Activated naive CD8-positive, alpha-beta T cell treated with anti-CD3 and anti-CD28 coated beads for 36 hours (primary cell): ENCODE measurements at regions not wholly inside any gene's neighbourhood (a gene's known extent, or its start where the extent isn't known, plus 50 kb on each side); places are given as distances from the start of the nearest gene placed in this dataset.
"Not testable (repeated sequence)": the region's sequence is repeated elsewhere in the genome, so short reads cannot be mapped to it uniquely, and the experiment has no call there.

Source experiments
- DNase-seq: peaks from one replicate; pipeline ENCODE4 v3.0.0; 2021
- H3K27ac Mint-ChIP-seq: one replicate; pipeline ENCODE4 v1.8.0; 2022; ENCODE audit warnings: mild to moderate bottlenecking, moderate library complexity, mixed read lengths
- H3K27me3 Mint-ChIP-seq: one replicate; pipeline ENCODE4 v1.8.0; 2022; ENCODE audit warnings: mild to moderate bottlenecking, mixed read lengths
- H3K36me3 Mint-ChIP-seq: one replicate; pipeline ENCODE4 v1.8.0; 2021; ENCODE audit warnings: mild to moderate bottlenecking, mixed read lengths
- H3K4me1 Mint-ChIP-seq: one replicate; pipeline ENCODE4 v1.8.0; 2021; ENCODE audit warnings: mixed read lengths
- H3K4me3 Mint-ChIP-seq: one replicate; pipeline ENCODE4 v1.8.0; 2022; ENCODE audit warnings: mild to moderate bottlenecking, moderate library complexity, mixed read lengths
- H3K9me3 Mint-ChIP-seq: one replicate; pipeline ENCODE4 v1.8.0; 2022; ENCODE audit warnings: mixed read lengths

- Mint-ChIP-seq H3K9me3 (peaks cover 2% of the 10 kb centered on the region), H3K4me3 (no peak overlapping the region), H3K4me1 (no peaks in the 10 kb centered on the region), H3K27ac (no peak overlapping the region), H3K27me3 (no peaks in the 10 kb centered on the region), H3K36me3 (no peaks in the 10 kb centered on the region)
- no peak for DNase-seq
These were observed 1439.7 kb downstream of the FSTL5 start for GRCh38 chr4:160724063-160724462.

- DNase-seq: no peak
- Mint-ChIP-seq H3K4me3 (no peak overlapping the region), H3K4me1 (no peaks in the 10 kb centered on the region), H3K27me3 (no peaks in the 10 kb centered on the region), H3K9me3 (peaks cover 8% of the 10 kb centered on the region), H3K36me3 (peaks cover 1% of the 10 kb centered on the region), H3K27ac (no peak overlapping the region)
These were observed 1418.7 kb downstream of the FSTL5 start for GRCh38 chr4:160745126-160745525.

GRCh38 chr4:160746585-160746984 is 1417.2 kb downstream of the FSTL5 start:
- not testable (repeated sequence) for H3K4me3 Mint-ChIP-seq, H3K9me3 Mint-ChIP-seq, DNase-seq, H3K27me3 Mint-ChIP-seq, H3K36me3 Mint-ChIP-seq, H3K27ac Mint-ChIP-seq, H3K4me1 Mint-ChIP-seq

GRCh38 chr4:160772668-160773067 is 1391.1 kb downstream of the FSTL5 start:
- H3K27ac Mint-ChIP-seq: no peak overlapping the region

GRCh38 chr4:160795216-160795615 is 1368.6 kb downstream of the FSTL5 start:
- no peak overlapping the region for H3K4me3 Mint-ChIP-seq
- no peak for DNase-seq
- H3K4me1 Mint-ChIP-seq: no peaks in the 10 kb centered on the region
- H3K9me3 Mint-ChIP-seq: peaks cover 15% of the 10 kb centered on the region
- H3K36me3 Mint-ChIP-seq: no peaks in the 10 kb centered on the region
- no peak overlapping the region for H3K27ac Mint-ChIP-seq
- H3K27me3 Mint-ChIP-seq: no peaks in the 10 kb centered on the region

More at GRCh38 chr4:160772668-160773067, 1391.1 kb downstream of the FSTL5 start:
- H3K4me1 Mint-ChIP-seq: no peaks in the 10 kb centered on the region
- H3K36me3 Mint-ChIP-seq: no peaks in the 10 kb centered on the region
- no peaks in the 10 kb centered on the region for H3K27me3 Mint-ChIP-seq
- H3K9me3 Mint-ChIP-seq: no peaks in the 10 kb centered on the region
- DNase-seq: no peak
- H3K4me3 Mint-ChIP-seq: no peak overlapping the region

- Mint-ChIP-seq H3K4me3 (no peak overlapping the region), H3K27ac (no peak overlapping the region), H3K36me3 (no peaks in the 10 kb centered on the region), H3K4me1 (no peaks in the 10 kb centered on the region), H3K27me3 (no peaks in the 10 kb centered on the region), H3K9me3 (peaks cover 6% of the 10 kb centered on the region)
- DNase-seq: no peak
These were observed 1355.6 kb downstream of the FSTL5 start for GRCh38 chr4:160808174-160808573.

- peaks cover 6% of the 10 kb centered on the region for H3K9me3 Mint-ChIP-seq
- H3K27ac Mint-ChIP-seq: no peak overlapping the region
- no peaks in the 10 kb centered on the region for H3K36me3 Mint-ChIP-seq
- H3K27me3 Mint-ChIP-seq: no peaks in the 10 kb centered on the region
- DNase-seq: no peak
- H3K4me1 Mint-ChIP-seq: no peaks in the 10 kb centered on the region
- H3K4me3 Mint-ChIP-seq: no peak overlapping the region
These were observed 1354.2 kb downstream of the FSTL5 start for GRCh38 chr4:160809576-160809975.

GRCh38 chr4:160810424-160810823 is 1353.4 kb downstream of the FSTL5 start:
- Mint-ChIP-seq H3K27ac (no peak overlapping the region), H3K4me1 (no peaks in the 10 kb centered on the region), H3K9me3 (peaks cover 6% of the 10 kb centered on the region), H3K4me3 (no peak overlapping the region), H3K27me3 (no peaks in the 10 kb centered on the region), H3K36me3 (no peaks in the 10 kb centered on the region)
- DNase-seq: no peak

- Mint-ChIP-seq H3K27ac (no peak overlapping the region), H3K4me1 (no peaks in the 10 kb centered on the region), H3K27me3 (no peaks in the 10 kb centered on the region), H3K4me3 (no peak overlapping the region), H3K9me3 (peaks cover 6% of the 10 kb centered on the region), H3K36me3 (no peaks in the 10 kb centered on the region)
- DNase-seq: no peak
These were observed 1352.9 kb downstream of the FSTL5 start for GRCh38 chr4:160810941-160811340.

- Mint-ChIP-seq H3K27me3 (no peaks in the 10 kb centered on the region), H3K4me3 (no peak overlapping the region), H3K9me3 (peaks cover 6% of the 10 kb centered on the region), H3K27ac (no peak overlapping the region), H3K36me3 (no peaks in the 10 kb centered on the region), H3K4me1 (no peaks in the 10 kb centered on the region)
- DNase-seq: no peak
These were observed 1351.8 kb downstream of the FSTL5 start for GRCh38 chr4:160811956-160812355.

GRCh38 chr4:160814726-160815125 is 1349.1 kb downstream of the FSTL5 start:
- no peaks in the 10 kb centered on the region for H3K4me1 Mint-ChIP-seq
- H3K4me3 Mint-ChIP-seq: no peak overlapping the region
- peaks cover 4% of the 10 kb centered on the region for H3K9me3 Mint-ChIP-seq
- no peak for DNase-seq
- H3K36me3 Mint-ChIP-seq: no peaks in the 10 kb centered on the region
- H3K27ac Mint-ChIP-seq: no peak overlapping the region
- no peaks in the 10 kb centered on the region for H3K27me3 Mint-ChIP-seq

GRCh38 chr4:160818571-160818970 is 1345.2 kb downstream of the FSTL5 start:
- no peak overlapping the region for H3K4me3 Mint-ChIP-seq
- no peaks in the 10 kb centered on the region for H3K36me3 Mint-ChIP-seq
- H3K27me3 Mint-ChIP-seq: no peaks in the 10 kb centered on the region
- DNase-seq: no peak
- H3K9me3 Mint-ChIP-seq: peaks cover 4% of the 10 kb centered on the region
- H3K4me1 Mint-ChIP-seq: no peaks in the 10 kb centered on the region
- H3K27ac Mint-ChIP-seq: no peak overlapping the region

GRCh38 chr4:160819791-160820190 is 1344.0 kb downstream of the FSTL5 start:
- peaks cover 4% of the 10 kb centered on the region for H3K9me3 Mint-ChIP-seq
- no peak overlapping the region for H3K27ac Mint-ChIP-seq
- no peaks in the 10 kb centered on the region for H3K27me3 Mint-ChIP-seq
- no peaks in the 10 kb centered on the region for H3K4me1 Mint-ChIP-seq
- DNase-seq: no peak
- no peaks in the 10 kb centered on the region for H3K36me3 Mint-ChIP-seq
- no peak overlapping the region for H3K4me3 Mint-ChIP-seq

GRCh38 chr4:160824481-160824880 is 1339.3 kb downstream of the FSTL5 start:
- no peak for DNase-seq
- H3K36me3 Mint-ChIP-seq: no peaks in the 10 kb centered on the region
- H3K27ac Mint-ChIP-seq: no peak overlapping the region
- H3K4me1 Mint-ChIP-seq: no peaks in the 10 kb centered on the region
- peaks cover 8% of the 10 kb centered on the region for H3K9me3 Mint-ChIP-seq
- no peak overlapping the region for H3K4me3 Mint-ChIP-seq
- no peaks in the 10 kb centered on the region for H3K27me3 Mint-ChIP-seq

- Mint-ChIP-seq H3K36me3 (no peaks in the 10 kb centered on the region), H3K27me3 (no peaks in the 10 kb centered on the region), H3K4me1 (no peaks in the 10 kb centered on the region), H3K4me3 (no peak overlapping the region), H3K9me3 (peaks cover 6% of the 10 kb centered on the region), H3K27ac (no peak overlapping the region)
- DNase-seq: no peak
These were observed 1338.0 kb downstream of the FSTL5 start for GRCh38 chr4:160825644-160826338.

- DNase-seq: no peak
- no peaks in the 10 kb centered on the region for H3K4me1 Mint-ChIP-seq
- H3K27ac Mint-ChIP-seq: no peak overlapping the region
- H3K27me3 Mint-ChIP-seq: no peaks in the 10 kb centered on the region
- no peak overlapping the region for H3K4me3 Mint-ChIP-seq
- no peaks in the 10 kb centered on the region for H3K36me3 Mint-ChIP-seq
- H3K9me3 Mint-ChIP-seq: peaks cover 6% of the 10 kb centered on the region
These were observed 1337.5 kb downstream of the FSTL5 start for GRCh38 chr4:160826339-160826679.
